ENCODE measurements at regions not wholly inside any gene's neighbourhood (a gene's known extent, or its start where the extent isn't known, plus 50 kb on each side); places are given as distances from the start of the nearest gene placed in this dataset.
"Not testable (repeated sequence)": the region's sequence is repeated elsewhere in the genome, so short reads cannot be mapped to it uniquely, and the experiment has no call there.

GRCh38 chr5:33205727-33206410 lies 234.9 kb upstream of the TARS1 start:
- Mint-ChIP-seq H3K27ac (peak overlapping the region; percentile 22 to 73 (median 49)), H3K27me3 (ENCODE audit: low read depth) (no peaks in the 10 kb centered on the region), H3K4me3 (no peak overlapping the region), H3K36me3 (ENCODE audit: low read depth) (no peaks in the 10 kb centered on the region), H3K9me3 (peaks cover 3% of the 10 kb centered on the region), H3K4me1 (peaks cover 9% of the 10 kb centered on the region)
- TF ChIP-seq CTCF (IDR thresholded peaks at IDR 0.05; ENCODE audit: unreplicated experiment in 3 of 3) = no peak

DNA sequence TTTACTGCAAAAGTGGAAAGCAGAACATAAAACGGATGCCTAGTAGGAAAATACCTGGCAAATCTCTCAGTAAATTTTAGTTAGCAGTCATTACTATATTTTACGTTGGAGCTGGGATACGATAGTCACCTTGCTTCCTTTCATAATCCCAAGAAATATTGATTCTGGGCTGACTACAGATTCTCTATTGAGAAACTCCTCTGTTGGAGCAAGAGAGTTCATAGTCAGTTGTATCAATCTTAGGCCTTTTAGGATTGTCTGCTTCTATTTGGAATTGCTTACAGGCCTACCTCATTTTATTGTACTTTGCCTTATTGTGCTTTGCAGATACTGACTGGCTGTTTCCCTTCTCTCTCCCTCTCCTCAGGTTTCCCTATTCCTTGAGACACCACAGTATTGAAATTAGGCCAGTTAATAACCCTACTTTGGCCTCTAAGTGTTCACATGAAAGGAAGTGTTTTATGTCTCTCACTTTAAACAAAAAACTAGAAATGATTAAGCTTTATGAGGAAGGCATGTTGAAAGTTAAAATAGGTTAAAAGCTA lies 233.7 kb upstream of the TARS1 start:
- peaks cover 3% of the 10 kb centered on the region for H3K9me3 Mint-ChIP-seq
- H3K27ac Mint-ChIP-seq = peak overlapping the region; percentile 7 to 9 (median 8)
- H3K36me3 Mint-ChIP-seq (ENCODE audit: low read depth) = no peaks in the 10 kb centered on the region
- no peak overlapping the region for H3K4me3 Mint-ChIP-seq
- H3K4me1 Mint-ChIP-seq = peaks cover 16% of the 10 kb centered on the region
- no peaks in the 10 kb centered on the region for H3K27me3 Mint-ChIP-seq (ENCODE audit: low read depth)
- TF ChIP-seq CTCF (IDR thresholded peaks at IDR 0.05; ENCODE audit: unreplicated experiment in 3 of 3) = no peak

- H3K36me3 Mint-ChIP-seq (ENCODE audit: low read depth) = no peaks in the 10 kb centered on the region
- no peak overlapping the region for H3K4me3 Mint-ChIP-seq
- no peak overlapping the region for H3K27ac Mint-ChIP-seq
- TF ChIP-seq CTCF (IDR thresholded peaks at IDR 0.05; ENCODE audit: unreplicated experiment in 3 of 3) = no peak
- peaks cover 28% of the 10 kb centered on the region for H3K4me1 Mint-ChIP-seq
- H3K27me3 Mint-ChIP-seq (ENCODE audit: low read depth) = no peaks in the 10 kb centered on the region
- peaks cover 3% of the 10 kb centered on the region for H3K9me3 Mint-ChIP-seq
These were observed 231.5 kb upstream of the TARS1 start for GRCh38 chr5:33209252-33209651.

DNA sequence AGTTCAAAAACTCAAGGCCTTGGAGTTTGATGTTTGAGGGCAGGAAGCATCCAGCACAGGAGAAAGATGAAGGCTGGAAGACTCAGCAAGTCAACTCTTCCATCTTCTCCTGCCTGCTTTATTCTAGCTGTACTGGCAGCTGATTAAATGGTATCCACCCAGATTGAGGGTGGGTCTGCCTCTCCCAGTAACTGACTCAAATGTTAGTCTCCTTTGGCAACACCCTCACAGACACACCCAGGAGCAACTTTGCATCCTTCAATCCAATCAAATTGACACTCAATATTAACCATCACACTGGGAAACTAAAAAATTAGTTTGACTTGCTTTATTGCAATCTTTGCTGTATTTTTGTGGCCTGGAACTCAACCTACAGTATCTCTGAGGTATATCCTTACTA lies 230.5 kb upstream of the TARS1 start:
- not testable (repeated sequence) for H3K9me3 Mint-ChIP-seq; H3K27me3 Mint-ChIP-seq (ENCODE audit: low read depth); H3K36me3 Mint-ChIP-seq (ENCODE audit: low read depth); H3K27ac Mint-ChIP-seq; H3K4me3 Mint-ChIP-seq
- peaks cover 24% of the 10 kb centered on the region for H3K4me1 Mint-ChIP-seq

DNA sequence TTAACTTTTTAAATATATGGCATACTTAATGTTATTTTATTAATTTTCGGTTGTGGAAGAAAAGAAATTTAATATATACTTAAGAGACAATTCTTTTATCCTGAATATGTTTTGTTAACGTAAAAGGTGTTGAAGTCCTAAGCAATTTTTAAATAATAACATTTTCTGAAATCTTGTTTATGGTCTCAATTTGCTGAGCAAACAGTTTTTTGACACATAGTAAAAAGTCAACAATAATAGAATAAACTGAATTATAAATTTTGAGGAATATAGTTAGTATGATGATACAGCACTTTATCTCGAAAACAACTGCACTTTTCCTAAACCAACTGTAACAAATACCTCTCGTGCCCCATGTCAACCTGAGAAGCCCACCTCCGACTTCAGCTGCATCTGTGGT lies 229.8 kb upstream of the TARS1 start:
- TF ChIP-seq CTCF (IDR thresholded peaks at IDR 0.05; ENCODE audit: unreplicated experiment in 3 of 3) = no peak
- H3K4me3 Mint-ChIP-seq = no peak overlapping the region
- no peak overlapping the region for H3K27ac Mint-ChIP-seq
- H3K4me1 Mint-ChIP-seq = peaks cover 18% of the 10 kb centered on the region
- no peaks in the 10 kb centered on the region for H3K36me3 Mint-ChIP-seq (ENCODE audit: low read depth)
- H3K9me3 Mint-ChIP-seq = peaks cover 3% of the 10 kb centered on the region
- no peaks in the 10 kb centered on the region for H3K27me3 Mint-ChIP-seq (ENCODE audit: low read depth)

- H3K27ac Mint-ChIP-seq = peak overlapping the region in 2 of 3 experiments; percentile 7 to 13
- H3K4me3 Mint-ChIP-seq = no peak overlapping the region
- peaks cover 18% of the 10 kb centered on the region for H3K4me1 Mint-ChIP-seq
- H3K36me3 Mint-ChIP-seq (ENCODE audit: low read depth) = no peaks in the 10 kb centered on the region
- TF ChIP-seq CTCF (IDR thresholded peaks at IDR 0.05; ENCODE audit: unreplicated experiment in 3 of 3) = no peak
- no peaks in the 10 kb centered on the region for H3K27me3 Mint-ChIP-seq (ENCODE audit: low read depth)
- peaks cover 3% of the 10 kb centered on the region for H3K9me3 Mint-ChIP-seq
These were observed 228.3 kb upstream of the TARS1 start for GRCh38 chr5:33212439-33212838.

All from nephron (organoid).